ENCODE measurements at regions not wholly inside any gene's neighbourhood (a gene's known extent, or its start where the extent isn't known, plus 50 kb on each side); places are given as distances from the start of the nearest gene placed in this dataset.

GRCh38 chr1:91170571-91170970, 148.7 kb upstream of the ZNF644 start:
- no peak for TF ChIP-seq CTCF (IDR thresholded peaks at IDR 0.05)
- no peak for TF ChIP-seq POLR2A (IDR thresholded peaks at IDR 0.05)
- no peak for TF ChIP-seq POLR2AphosphoS5 (IDR thresholded peaks at IDR 0.05)
